ENCODE measurements at regions not wholly inside any gene's neighbourhood (a gene's known extent, or its start where the extent isn't known, plus 50 kb on each side); places are given as distances from the start of the nearest gene placed in this dataset.
"Not testable (repeated sequence)": the region's sequence is repeated elsewhere in the genome, so short reads cannot be mapped to it uniquely, and the experiment has no call there.

DNA sequence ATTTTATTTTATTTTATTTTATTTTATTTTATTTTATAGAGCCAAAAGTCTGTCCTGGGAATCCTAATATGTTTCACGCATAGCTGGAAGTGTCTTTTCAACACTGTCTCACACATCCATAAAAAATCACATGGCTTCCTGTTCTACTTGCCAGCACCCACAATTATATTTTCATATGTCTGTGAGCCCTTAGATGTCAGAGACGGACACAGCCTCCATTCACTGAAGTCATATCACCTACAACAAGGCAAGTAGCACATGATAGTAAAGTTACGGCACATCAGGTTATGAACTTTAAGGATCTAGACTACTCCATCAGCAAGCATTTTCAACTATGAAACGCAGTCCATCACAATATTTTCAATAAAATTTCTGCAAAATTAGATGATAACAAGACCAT lies 168.4 kb downstream of the ZIC4 start:
- H3K27me3 ChIP-seq (ENCODE audit: insufficient read depth, low read length) = no peaks in the 10 kb centered on the region
- H3K4me3 ChIP-seq (ENCODE audit: low read length) = no peak overlapping the region
- H3K4me1 ChIP-seq (ENCODE audit: insufficient read depth, low read length) = no peaks in the 10 kb centered on the region
- no peaks in the 10 kb centered on the region for H3K9me3 ChIP-seq (ENCODE audit: insufficient read depth, low read depth, low read length)
- H3K9ac ChIP-seq (ENCODE audit: low read depth, low read length) = no peak overlapping the region
- no peaks in the 10 kb centered on the region for H3K36me3 ChIP-seq (ENCODE audit: insufficient read depth, low read depth, low read length)
- H3K27ac ChIP-seq (ENCODE audit: low read length) = no peak overlapping the region

DNA sequence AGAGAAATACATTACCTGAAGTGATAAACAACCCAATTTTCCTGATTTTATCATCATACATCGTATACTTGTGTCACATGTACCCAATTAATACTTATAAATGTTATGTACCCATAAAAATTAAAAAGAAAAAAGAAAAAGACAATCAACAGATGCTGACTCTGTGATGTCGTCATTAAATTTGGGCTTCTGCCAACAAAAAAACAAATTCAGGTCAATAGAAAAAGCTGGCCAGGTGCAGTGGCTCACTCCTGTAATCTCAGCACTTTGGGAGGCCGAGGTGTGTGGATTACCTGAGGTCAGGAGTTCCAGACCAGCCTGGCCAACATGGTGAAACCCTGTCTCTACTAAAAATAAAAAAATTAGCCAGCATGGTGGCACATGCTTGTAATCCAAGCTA lies 174.4 kb downstream of the ZIC4 start:
- H3K9ac ChIP-seq (ENCODE audit: low read depth, low read length); H3K9me3 ChIP-seq (ENCODE audit: insufficient read depth, low read depth, low read length); H3K27me3 ChIP-seq (ENCODE audit: insufficient read depth, low read length); H3K27ac ChIP-seq (ENCODE audit: low read length); H3K36me3 ChIP-seq (ENCODE audit: insufficient read depth, low read depth, low read length); H3K4me3 ChIP-seq (ENCODE audit: low read length); H3K4me1 ChIP-seq (ENCODE audit: insufficient read depth, low read length): not testable (repeated sequence)

DNA sequence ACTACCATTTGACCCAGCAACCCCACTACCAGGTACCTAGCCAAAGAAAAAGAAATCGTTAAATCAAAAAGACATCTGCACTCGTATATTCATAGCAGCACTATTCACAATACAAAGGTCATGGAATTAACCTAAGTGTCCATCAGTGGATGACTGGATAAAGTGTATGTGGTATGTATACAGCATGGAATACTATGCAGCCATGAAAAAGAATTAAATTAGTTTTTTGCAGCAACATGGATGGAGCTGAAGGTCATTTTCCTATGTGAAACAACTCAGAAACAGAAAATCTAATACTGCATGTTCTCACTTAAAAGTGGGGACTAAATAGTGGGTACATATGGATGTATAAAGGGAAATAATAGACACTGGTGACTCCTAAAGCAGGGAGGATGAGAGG lies 175.2 kb downstream of the ZIC4 start:
- Histone ChIP-seq H3K9ac (ENCODE audit: low read depth, low read length) (no peak overlapping the region), H3K4me1 (ENCODE audit: insufficient read depth, low read length) (no peaks in the 10 kb centered on the region), H3K9me3 (ENCODE audit: insufficient read depth, low read depth, low read length) (no peaks in the 10 kb centered on the region), H3K36me3 (ENCODE audit: insufficient read depth, low read depth, low read length) (no peaks in the 10 kb centered on the region), H3K27ac (ENCODE audit: low read length) (no peak overlapping the region), H3K4me3 (ENCODE audit: low read length) (no peak overlapping the region), H3K27me3 (ENCODE audit: insufficient read depth, low read length) (no peaks in the 10 kb centered on the region)

DNA sequence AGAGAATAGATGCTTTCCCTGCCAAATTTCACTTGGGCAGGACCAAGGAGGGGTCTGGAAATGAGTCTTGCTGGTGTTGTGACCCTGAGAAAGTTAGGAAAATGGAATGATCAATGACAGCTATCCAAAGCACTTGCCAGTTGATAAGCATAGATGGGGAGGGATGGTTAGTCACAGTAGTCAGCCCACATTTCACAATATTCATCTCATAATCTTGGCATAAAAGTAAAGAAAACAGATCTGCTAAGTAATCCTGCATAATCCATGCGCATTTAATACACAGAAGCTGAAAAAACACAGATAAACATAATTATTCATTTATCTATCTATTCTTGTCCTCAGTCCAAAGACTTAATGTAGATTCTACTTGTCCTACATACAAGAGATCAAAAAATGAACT lies 184.1 kb downstream of the ZIC4 start:
- H3K27ac ChIP-seq (ENCODE audit: low read length) = no peak overlapping the region
- H3K27me3 ChIP-seq (ENCODE audit: insufficient read depth, low read length) = no peaks in the 10 kb centered on the region
- no peaks in the 10 kb centered on the region for H3K4me1 ChIP-seq (ENCODE audit: insufficient read depth, low read length)
- H3K4me3 ChIP-seq (ENCODE audit: low read length) = no peak overlapping the region
- no peaks in the 10 kb centered on the region for H3K36me3 ChIP-seq (ENCODE audit: insufficient read depth, low read depth, low read length)
- H3K9me3 ChIP-seq (ENCODE audit: insufficient read depth, low read depth, low read length) = no peaks in the 10 kb centered on the region
- no peak overlapping the region for H3K9ac ChIP-seq (ENCODE audit: low read depth, low read length)

DNA sequence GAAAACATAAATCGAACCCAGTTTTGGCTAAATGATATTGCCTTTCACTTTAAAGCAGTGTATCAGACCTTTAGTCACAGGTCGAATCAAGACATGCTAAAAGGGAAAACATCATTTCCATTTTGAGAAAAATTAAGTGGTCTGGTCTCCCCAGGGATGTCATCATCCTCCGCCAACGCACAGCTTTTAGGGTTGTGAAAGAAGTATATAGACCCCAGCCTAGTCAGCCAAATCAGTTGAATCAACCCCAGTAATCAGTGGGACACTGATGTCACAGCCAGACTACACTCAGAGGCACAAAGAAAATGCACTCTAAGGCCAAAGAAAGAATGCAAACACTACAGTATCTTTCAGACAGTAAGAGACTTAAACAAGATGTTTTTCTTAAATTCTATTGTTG lies 187.4 kb downstream of the ZIC4 start:
- no peaks in the 10 kb centered on the region for H3K4me1 ChIP-seq (ENCODE audit: insufficient read depth, low read length)
- H3K36me3 ChIP-seq (ENCODE audit: insufficient read depth, low read depth, low read length) = no peaks in the 10 kb centered on the region
- no peak overlapping the region for H3K4me3 ChIP-seq (ENCODE audit: low read length)
- no peaks in the 10 kb centered on the region for H3K27me3 ChIP-seq (ENCODE audit: insufficient read depth, low read length)
- H3K9ac ChIP-seq (ENCODE audit: low read depth, low read length) = no peak overlapping the region
- no peak overlapping the region for H3K27ac ChIP-seq (ENCODE audit: low read length)
- no peaks in the 10 kb centered on the region for H3K9me3 ChIP-seq (ENCODE audit: insufficient read depth, low read depth, low read length)

DNA sequence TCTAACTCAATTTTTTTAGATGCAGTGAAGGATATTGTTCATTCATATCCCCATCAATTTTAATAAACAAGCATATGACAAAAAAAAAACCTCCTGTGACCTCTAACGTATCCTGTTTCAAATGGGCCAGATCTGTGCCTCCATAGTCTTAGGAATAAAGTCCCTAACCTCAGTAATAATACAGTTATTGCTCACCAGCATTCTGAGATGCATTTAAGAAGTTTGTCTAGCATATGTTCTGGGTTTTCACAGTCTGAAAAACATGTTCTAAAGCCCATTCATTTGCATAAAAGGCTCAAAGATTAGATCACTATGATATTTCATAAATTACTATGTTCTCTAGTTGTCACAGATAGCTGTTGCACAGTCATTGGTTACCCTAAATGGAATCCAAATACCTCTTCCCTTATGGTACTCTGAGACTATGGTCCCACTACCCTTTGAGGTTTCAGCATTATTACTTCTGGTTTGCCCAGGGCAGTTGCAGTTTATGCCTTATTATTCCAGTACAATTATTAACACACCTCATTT lies 190.1 kb downstream of the ZIC4 start:
- no peaks in the 10 kb centered on the region for H3K4me1 ChIP-seq (ENCODE audit: insufficient read depth, low read length)
- H3K9me3 ChIP-seq (ENCODE audit: insufficient read depth, low read depth, low read length) = no peaks in the 10 kb centered on the region
- no peaks in the 10 kb centered on the region for H3K36me3 ChIP-seq (ENCODE audit: insufficient read depth, low read depth, low read length)
- no peak overlapping the region for H3K9ac ChIP-seq (ENCODE audit: low read depth, low read length)
- no peak overlapping the region for H3K4me3 ChIP-seq (ENCODE audit: low read length)
- no peaks in the 10 kb centered on the region for H3K27me3 ChIP-seq (ENCODE audit: insufficient read depth, low read length)
- no peak overlapping the region for H3K27ac ChIP-seq (ENCODE audit: low read length)

DNA sequence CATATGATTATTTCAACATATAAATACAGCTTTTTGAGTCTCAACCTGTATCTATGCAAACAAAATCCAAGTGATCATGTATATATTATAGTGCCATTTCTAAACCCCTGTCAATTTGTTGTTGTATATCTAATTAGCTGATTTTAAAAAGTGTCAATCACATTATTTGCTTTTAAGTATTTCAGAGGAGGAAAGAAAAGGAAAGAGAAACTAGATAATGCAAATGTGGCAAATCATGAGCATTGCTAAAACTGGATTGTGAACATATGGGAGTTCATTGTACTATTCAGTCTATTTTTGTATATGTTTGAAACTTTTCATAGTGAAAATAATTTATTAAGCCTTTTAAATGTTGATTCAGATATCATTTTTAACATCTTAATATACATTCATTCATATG lies 190.7 kb downstream of the ZIC4 start:
- H3K36me3 ChIP-seq (ENCODE audit: insufficient read depth, low read depth, low read length) = no peaks in the 10 kb centered on the region
- H3K4me3 ChIP-seq (ENCODE audit: low read length) = no peak overlapping the region
- no peak overlapping the region for H3K27ac ChIP-seq (ENCODE audit: low read length)
- H3K4me1 ChIP-seq (ENCODE audit: insufficient read depth, low read length) = no peaks in the 10 kb centered on the region
- no peaks in the 10 kb centered on the region for H3K27me3 ChIP-seq (ENCODE audit: insufficient read depth, low read length)
- H3K9me3 ChIP-seq (ENCODE audit: insufficient read depth, low read depth, low read length) = no peaks in the 10 kb centered on the region
- no peak overlapping the region for H3K9ac ChIP-seq (ENCODE audit: low read depth, low read length)

DNA sequence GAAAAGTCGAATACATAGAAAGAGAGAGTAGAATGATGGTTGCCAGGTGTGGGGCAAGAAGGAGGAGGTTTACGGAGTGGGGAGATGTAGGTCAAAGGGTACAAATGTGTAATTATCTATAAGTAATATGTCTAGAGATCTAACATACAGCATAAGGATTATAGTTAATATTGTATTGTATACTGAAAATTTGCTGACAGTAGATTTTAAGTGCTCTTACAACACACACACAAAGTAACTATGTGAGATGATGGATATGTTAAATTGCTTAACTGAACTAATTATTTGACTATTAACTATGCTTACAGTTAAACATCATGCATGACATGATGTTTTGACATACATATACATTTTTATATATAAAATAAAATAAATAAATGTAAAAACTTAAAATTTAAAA lies 192.7 kb downstream of the ZIC4 start:
- peaks cover 3% of the 10 kb centered on the region; the same call in 1 of the 2 replicates for H3K9me3 ChIP-seq (ENCODE audit: insufficient read depth, low read depth, low read length)
- no peak overlapping the region for H3K4me3 ChIP-seq (ENCODE audit: low read length)
- H3K27me3 ChIP-seq (ENCODE audit: insufficient read depth, low read length) = no peaks in the 10 kb centered on the region
- H3K9ac ChIP-seq (ENCODE audit: low read depth, low read length) = no peak overlapping the region
- no peaks in the 10 kb centered on the region for H3K4me1 ChIP-seq (ENCODE audit: insufficient read depth, low read length)
- no peak overlapping the region for H3K27ac ChIP-seq (ENCODE audit: low read length)
- no peaks in the 10 kb centered on the region for H3K36me3 ChIP-seq (ENCODE audit: insufficient read depth, low read depth, low read length)

DNA sequence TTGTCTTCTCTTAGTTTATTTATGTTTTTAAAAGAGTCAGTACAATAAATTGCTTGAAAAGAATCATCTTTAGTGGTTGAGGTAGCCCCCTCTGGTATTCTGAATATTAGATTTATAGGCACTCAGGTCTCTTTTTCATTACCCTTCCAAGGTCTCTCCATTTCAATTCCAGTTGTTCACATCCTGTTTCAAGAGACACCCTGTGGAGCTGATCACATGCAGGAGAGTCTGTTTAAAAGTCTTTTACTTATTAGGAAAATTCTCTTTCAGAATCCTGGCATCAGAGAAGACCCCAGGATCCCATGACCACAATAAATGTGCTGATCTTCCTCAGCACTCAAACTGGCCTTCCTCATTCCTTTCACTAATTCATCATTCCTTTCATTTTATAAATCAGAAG lies 195.7 kb downstream of the ZIC4 start:
- H3K9me3 ChIP-seq (ENCODE audit: insufficient read depth, low read depth, low read length) = peaks cover 3% of the 10 kb centered on the region; the same call in 1 of the 2 replicates
- H3K36me3 ChIP-seq (ENCODE audit: insufficient read depth, low read depth, low read length) = no peaks in the 10 kb centered on the region
- no peak overlapping the region for H3K9ac ChIP-seq (ENCODE audit: low read depth, low read length)
- H3K4me3 ChIP-seq (ENCODE audit: low read length) = no peak overlapping the region
- no peaks in the 10 kb centered on the region for H3K4me1 ChIP-seq (ENCODE audit: insufficient read depth, low read length)
- H3K27me3 ChIP-seq (ENCODE audit: insufficient read depth, low read length) = no peaks in the 10 kb centered on the region
- H3K27ac ChIP-seq (ENCODE audit: low read length) = no peak overlapping the region

DNA sequence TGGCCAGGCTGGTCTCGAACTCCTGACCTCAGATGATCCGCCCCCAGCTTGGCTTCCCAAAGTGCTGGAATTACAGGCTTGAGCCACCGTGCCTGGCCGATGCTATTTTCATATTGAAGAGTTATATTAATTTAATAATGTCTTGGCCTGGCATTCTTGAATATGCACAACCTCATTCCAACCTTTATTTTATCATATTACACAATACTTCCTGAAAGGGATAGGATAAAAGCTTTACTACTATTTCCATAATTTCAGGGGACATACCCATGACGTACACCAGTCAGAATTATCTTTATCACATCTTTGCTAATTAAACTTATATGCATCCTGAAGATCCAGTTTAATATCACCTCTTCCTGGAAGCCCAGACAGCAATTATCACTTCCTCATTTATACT lies 205.3 kb downstream of the ZIC4 start:
- no peaks in the 10 kb centered on the region for H3K4me1 ChIP-seq (ENCODE audit: insufficient read depth, low read length)

DNA sequence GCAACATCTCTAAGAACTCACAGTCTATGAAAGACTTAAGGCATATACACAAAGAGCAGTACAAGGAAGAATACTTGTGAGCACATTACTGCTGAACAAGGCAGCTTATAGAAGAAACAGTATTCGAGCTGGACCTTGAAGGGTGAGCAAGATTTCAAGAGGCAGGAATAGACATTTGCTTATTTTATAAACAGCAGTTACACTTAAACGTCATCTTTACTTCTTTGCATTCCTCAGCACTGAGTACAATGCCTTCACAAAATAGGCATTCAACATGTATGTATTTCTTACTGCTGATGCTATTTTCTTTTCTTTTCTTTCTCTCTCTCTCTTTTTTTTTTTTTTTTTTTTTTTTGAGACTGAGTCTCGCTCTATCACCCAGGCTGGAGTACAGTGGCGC lies 205.8 kb downstream of the ZIC4 start:
- Histone ChIP-seq H3K9me3 (ENCODE audit: insufficient read depth, low read depth, low read length) (no peaks in the 10 kb centered on the region), H3K4me3 (ENCODE audit: low read length) (no peak overlapping the region), H3K36me3 (ENCODE audit: insufficient read depth, low read depth, low read length) (no peaks in the 10 kb centered on the region), H3K27me3 (ENCODE audit: insufficient read depth, low read length) (no peaks in the 10 kb centered on the region), H3K9ac (ENCODE audit: low read depth, low read length) (no peak overlapping the region), H3K27ac (ENCODE audit: low read length) (no peak overlapping the region), H3K4me1 (ENCODE audit: insufficient read depth, low read length) (no peaks in the 10 kb centered on the region)

More for the DNA sequence above, 205.3 kb downstream of the ZIC4 start:
- H3K36me3 ChIP-seq (ENCODE audit: insufficient read depth, low read depth, low read length) = no peaks in the 10 kb centered on the region
- no peak overlapping the region for H3K4me3 ChIP-seq (ENCODE audit: low read length)
- H3K9me3 ChIP-seq (ENCODE audit: insufficient read depth, low read depth, low read length) = no peaks in the 10 kb centered on the region
- no peaks in the 10 kb centered on the region for H3K27me3 ChIP-seq (ENCODE audit: insufficient read depth, low read length)
- no peak overlapping the region for H3K9ac ChIP-seq (ENCODE audit: low read depth, low read length)
- no peak overlapping the region for H3K27ac ChIP-seq (ENCODE audit: low read length)

DNA sequence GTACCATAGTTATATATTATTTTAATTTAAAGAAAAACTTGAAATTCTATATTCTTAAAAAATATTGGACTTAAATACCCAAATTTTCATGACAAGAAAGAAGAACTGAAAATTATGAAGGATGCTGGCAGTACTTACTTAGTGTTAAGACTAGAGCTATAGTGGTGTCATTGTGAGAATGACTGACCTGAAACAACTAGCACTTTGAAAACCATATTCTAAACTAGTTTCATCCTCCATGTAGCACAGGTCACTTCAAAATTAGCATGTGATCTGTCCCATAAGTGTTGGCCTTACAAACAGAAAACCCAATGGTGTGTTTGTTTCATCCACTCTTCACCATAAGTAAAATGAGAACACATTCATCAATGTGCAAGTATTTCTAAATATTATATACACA lies 208.6 kb downstream of the ZIC4 start:
- no peaks in the 10 kb centered on the region for H3K4me1 ChIP-seq (ENCODE audit: insufficient read depth, low read length)
- no peaks in the 10 kb centered on the region for H3K27me3 ChIP-seq (ENCODE audit: insufficient read depth, low read length)
- no peaks in the 10 kb centered on the region for H3K9me3 ChIP-seq (ENCODE audit: insufficient read depth, low read depth, low read length)
- no peak overlapping the region for H3K4me3 ChIP-seq (ENCODE audit: low read length)
- no peaks in the 10 kb centered on the region for H3K36me3 ChIP-seq (ENCODE audit: insufficient read depth, low read depth, low read length)
- no peak overlapping the region for H3K27ac ChIP-seq (ENCODE audit: low read length)
- H3K9ac ChIP-seq (ENCODE audit: low read depth, low read length) = no peak overlapping the region

DNA sequence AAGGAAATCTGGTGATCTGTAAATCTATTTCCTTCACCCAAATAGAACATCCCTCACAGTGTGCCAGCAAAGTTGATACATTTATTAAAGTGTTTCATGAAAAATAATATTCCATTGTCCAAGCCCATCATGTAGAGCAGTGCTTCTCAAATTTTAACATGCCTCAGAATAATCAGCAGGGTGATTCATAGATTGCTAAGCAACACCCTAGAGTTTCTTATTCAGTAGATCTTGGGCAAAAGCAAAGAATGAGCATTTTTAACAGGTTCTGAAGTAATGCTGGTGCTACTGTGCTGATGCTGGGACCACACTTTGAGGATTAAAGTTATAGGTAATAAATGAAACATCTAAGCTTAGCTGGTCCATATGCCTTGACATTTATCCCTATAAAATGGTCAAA lies 210.5 kb downstream of the ZIC4 start:
- Histone ChIP-seq H3K4me1 (ENCODE audit: insufficient read depth, low read length) (no peaks in the 10 kb centered on the region), H3K4me3 (ENCODE audit: low read length) (no peak overlapping the region), H3K27me3 (ENCODE audit: insufficient read depth, low read length) (no peaks in the 10 kb centered on the region), H3K36me3 (ENCODE audit: insufficient read depth, low read depth, low read length) (no peaks in the 10 kb centered on the region), H3K27ac (ENCODE audit: low read length) (no peak overlapping the region), H3K9me3 (ENCODE audit: insufficient read depth, low read depth, low read length) (no peaks in the 10 kb centered on the region), H3K9ac (ENCODE audit: low read depth, low read length) (no peak overlapping the region)

All from iPS-20b (cell line).